VCaP (cell line): ENCODE measurements at regions not wholly inside any gene's neighbourhood (a gene's known extent, or its start where the extent isn't known, plus 50 kb on each side); places are given as distances from the start of the nearest gene placed in this dataset.

Experiments used
- H3K27ac ChIP-seq: fragments of 450-650 bp; 2 replicates; pipeline ENCODE4 v1.5.1; 2017
- CTCF ChIP-seq: fragments of 450-650 bp; conservative IDR thresholded peaks from 2 replicates; pipeline ENCODE4 v1.5.1; 2017; ENCODE audit warnings: mild to moderate bottlenecking, moderate library complexity

DNA sequence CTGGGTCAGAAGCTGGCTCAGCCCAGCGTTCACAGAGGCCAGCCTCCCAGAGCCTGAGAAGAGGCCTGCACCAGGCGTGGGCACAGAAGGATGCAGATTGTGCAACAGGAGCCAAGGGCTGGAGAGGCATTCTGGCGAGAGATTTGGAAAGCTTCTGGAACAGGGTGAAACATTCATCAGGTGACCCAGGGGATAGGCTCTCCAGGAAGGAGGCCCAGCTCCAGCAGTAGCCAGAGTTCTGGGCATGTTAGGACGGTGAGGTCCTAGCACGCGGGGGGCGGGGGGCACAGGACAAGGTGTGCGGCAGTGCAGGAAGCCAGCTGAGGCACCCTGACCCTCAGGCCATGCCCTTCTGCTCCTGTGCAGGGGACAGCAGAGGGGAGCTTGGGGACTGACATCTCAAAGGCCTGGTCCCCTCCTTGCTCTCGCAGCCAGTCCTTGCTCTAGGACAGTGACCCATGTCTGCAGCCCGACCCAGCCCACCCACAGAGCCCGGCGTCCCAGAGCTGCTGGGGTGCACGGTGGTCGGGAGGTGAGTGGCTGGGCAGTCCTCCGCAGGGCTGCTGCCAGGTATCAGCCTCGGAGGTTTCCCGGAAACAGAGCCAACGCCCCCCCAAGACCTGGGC, 111.7 kb upstream of the KLF13 start:
- TF ChIP-seq CTCF = no peak
- peak overlapping the region; percentile 82 for H3K27ac ChIP-seq

DNA sequence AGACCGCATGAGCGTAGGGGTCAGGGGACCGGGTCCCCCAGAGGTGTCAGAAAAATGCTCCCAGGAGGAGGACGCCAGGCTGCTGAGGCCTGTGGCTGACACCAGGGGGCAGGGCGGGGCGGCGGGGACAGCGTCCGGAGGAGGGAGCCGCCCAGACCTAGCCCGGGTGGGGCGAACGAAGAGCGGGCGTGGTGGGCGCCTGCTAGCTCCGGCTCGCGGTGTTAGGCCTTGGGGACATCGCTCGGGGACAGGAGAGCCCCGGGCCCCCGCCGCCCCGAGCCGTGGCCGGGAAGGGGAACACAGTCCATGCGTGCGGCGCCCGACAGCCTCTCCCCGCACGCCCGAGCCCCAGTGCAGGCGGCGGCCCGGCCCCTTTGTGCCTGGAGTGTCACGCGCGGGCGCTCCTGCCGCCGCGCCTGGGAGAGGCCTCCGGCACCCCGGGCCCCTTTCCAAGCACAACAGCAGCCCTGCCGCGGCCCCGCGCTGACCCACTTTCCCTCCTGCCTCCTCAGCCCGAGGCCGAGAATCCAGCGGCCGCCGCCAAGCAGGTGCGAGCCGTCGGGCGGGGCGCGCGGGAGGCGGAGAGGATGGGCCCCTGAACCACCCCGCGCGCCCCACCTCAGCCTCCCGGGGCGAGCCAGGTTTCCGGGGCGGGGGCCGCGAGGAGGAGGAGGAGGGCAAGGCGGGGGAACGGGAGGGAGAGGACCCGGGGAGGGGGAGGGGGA, 111.0 kb upstream of the KLF13 start:
- TF ChIP-seq CTCF = peak; percentile 91
- peak overlapping the region; percentile 82 for H3K27ac ChIP-seq

- TF ChIP-seq CTCF = no peak
- H3K27ac ChIP-seq = peak overlapping the region; percentile 82
These were observed 110.3 kb upstream of the KLF13 start for GRCh38 chr15:31216215-31216911.

DNA sequence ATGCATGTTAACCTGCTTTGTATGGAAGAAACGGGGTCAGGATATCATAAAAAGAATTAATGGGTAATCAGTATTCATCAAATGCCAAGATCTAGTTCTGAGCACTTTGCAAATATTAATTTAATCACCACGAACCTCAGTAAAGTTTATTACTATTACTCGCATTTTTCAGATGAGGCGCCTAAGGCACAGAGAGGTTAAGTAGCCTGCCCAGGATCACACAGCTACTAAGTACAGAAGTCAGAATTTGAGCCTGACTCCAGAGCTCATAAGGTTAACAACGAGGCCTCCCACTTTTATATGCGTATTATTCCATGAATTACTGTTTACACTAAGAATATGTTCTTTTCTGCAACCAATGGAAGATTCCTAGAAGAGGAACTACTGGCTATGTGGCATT, 109.6 kb upstream of the KLF13 start:
- no peak for TF ChIP-seq CTCF
- H3K27ac ChIP-seq = peak overlapping the region; percentile 82

DNA sequence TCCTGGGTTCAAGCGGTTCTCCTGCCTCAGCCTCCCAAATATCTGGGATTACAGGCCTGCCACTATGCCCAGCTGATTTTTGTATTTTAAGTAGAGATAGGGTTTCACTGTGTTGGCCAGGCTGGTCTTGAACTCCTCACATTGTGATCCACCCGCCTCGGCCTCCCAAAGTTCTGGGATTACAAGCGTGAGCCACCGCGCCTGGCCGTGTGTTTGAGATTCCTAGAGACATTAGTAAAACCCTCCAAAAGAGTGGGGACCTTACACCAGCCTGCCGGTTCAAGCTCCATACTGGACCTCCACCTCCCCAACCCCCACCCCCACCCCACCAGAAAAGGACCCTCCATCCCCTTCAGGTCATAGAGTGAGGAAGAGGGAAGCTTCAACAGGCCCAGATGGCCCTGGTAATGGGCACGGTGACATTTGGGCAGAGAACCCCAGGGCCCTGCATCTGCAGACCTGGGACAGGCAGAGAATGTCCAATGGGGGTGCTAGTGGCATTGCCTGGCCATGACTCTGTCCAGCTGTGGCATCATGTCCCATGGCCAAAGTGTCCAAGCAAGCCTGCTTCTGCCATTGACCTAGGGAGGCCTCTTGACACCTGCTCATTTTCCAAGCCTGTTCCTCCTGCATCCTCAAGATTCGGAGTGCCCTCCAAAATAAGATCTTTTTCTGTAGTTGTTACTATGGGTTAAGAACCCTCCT, 108.9 kb upstream of the KLF13 start:
- H3K27ac ChIP-seq = no peak overlapping the region
- TF ChIP-seq CTCF = no peak

DNA sequence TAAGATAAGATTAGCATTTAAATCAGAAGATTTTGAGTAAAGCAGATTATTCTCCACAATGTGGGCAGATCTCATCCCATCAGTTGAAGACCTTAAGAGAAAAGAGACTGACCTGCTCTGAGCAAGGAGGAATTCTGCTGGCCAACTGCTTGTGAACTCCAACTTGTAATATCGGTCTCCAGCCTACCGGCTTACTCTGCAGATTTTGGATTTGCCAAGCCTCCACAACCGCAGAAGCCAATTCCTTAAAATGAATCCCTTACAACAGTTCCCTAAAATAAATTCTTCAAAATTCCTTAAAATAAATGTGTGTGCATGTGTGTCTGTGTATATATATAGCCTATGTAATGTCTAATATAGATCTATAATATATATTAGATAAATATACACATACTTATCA, 107.4 kb upstream of the KLF13 start:
- no peak overlapping the region for H3K27ac ChIP-seq
- TF ChIP-seq CTCF = no peak
